ENCODE measurements at regions not wholly inside any gene's neighbourhood (a gene's known extent, or its start where the extent isn't known, plus 50 kb on each side); places are given as distances from the start of the nearest gene placed in this dataset.

- no peak for TF ChIP-seq CTCF (IDR thresholded peaks at IDR 0.05; ENCODE audit: low read depth, low read length)
- DNase-seq (ENCODE audit: extremely low read depth, low read depth): no peak
These were observed 310.4 kb downstream of the SETD4 start for GRCh38 chr21:35749904-35750303.

- DNase-seq (ENCODE audit: extremely low read depth, low read depth): no peak
- no peak for TF ChIP-seq CTCF (IDR thresholded peaks at IDR 0.05; ENCODE audit: low read depth, low read length)
These were observed 311.5 kb downstream of the SETD4 start for GRCh38 chr21:35748678-35749314.

GRCh38 chr21:35743571-35743970, 316.8 kb downstream of the SETD4 start:
- TF ChIP-seq CTCF (IDR thresholded peaks at IDR 0.05; ENCODE audit: low read depth, low read length): no peak
- no peak for DNase-seq (ENCODE audit: extremely low read depth, low read depth)

GRCh38 chr21:35738347-35738961, 321.9 kb downstream of the SETD4 start:
- DNase-seq (ENCODE audit: extremely low read depth, low read depth): no peak

GRCh38 chr21:35737899-35738346, 322.4 kb downstream of the SETD4 start:
- peak; percentile 28 for DNase-seq (ENCODE audit: extremely low read depth, low read depth)

More at GRCh38 chr21:35738347-35738961, 321.9 kb downstream of the SETD4 start:
- no peak for TF ChIP-seq CTCF (IDR thresholded peaks at IDR 0.05; ENCODE audit: low read depth, low read length)

GRCh38 chr21:35737449-35737848, 322.9 kb downstream of the SETD4 start:
- TF ChIP-seq CTCF (IDR thresholded peaks at IDR 0.05; ENCODE audit: low read depth, low read length): no peak
- no peak for DNase-seq (ENCODE audit: extremely low read depth, low read depth)

More at GRCh38 chr21:35737899-35738346, 322.4 kb downstream of the SETD4 start:
- TF ChIP-seq CTCF (IDR thresholded peaks at IDR 0.05; ENCODE audit: low read depth, low read length): no peak

GRCh38 chr21:35732788-35733187, 327.5 kb downstream of the SETD4 start:
- DNase-seq (ENCODE audit: extremely low read depth, low read depth): no peak
- no peak for TF ChIP-seq CTCF (IDR thresholded peaks at IDR 0.05; ENCODE audit: low read depth, low read length)

Data from AG09319 (cell line).